ENCODE measurements at regions not wholly inside any gene's neighbourhood (a gene's known extent, or its start where the extent isn't known, plus 50 kb on each side); places are given as distances from the start of the nearest gene placed in this dataset.
A peak's percentile ranks its signal among the peaks of the same experiment; 100 is the strongest.

- DNase-seq, result no peak
These were observed 114.8 kb upstream of the FOXF1 start for GRCh38 chr16:86395477-86395876.

- DNase-seq, result peak; percentile 69
These were observed 113.9 kb upstream of the FOXF1 start for GRCh38 chr16:86396422-86396821.

- peak; percentile 39 for DNase-seq
These were observed 113.4 kb upstream of the FOXF1 start for GRCh38 chr16:86396901-86397311.

GRCh38 chr16:86398201-86398600, 112.1 kb upstream of the FOXF1 start:
- no peak for DNase-seq

GRCh38 chr16:86398622-86399021, 111.7 kb upstream of the FOXF1 start:
- no peak for DNase-seq

- DNase-seq, result no peak
These were observed 109.2 kb upstream of the FOXF1 start for GRCh38 chr16:86401126-86401525.

- no peak for DNase-seq
These were observed 107.2 kb upstream of the FOXF1 start for GRCh38 chr16:86403085-86403484.

GRCh38 chr16:86403541-86404163, 106.7 kb upstream of the FOXF1 start:
- no peak for DNase-seq

GRCh38 chr16:86404678-86405077, 105.6 kb upstream of the FOXF1 start:
- DNase-seq, result no peak

GRCh38 chr16:86405319-86405718, 105.0 kb upstream of the FOXF1 start:
- DNase-seq, result no peak

- no peak for DNase-seq
These were observed 104.3 kb upstream of the FOXF1 start for GRCh38 chr16:86406056-86406455.

GRCh38 chr16:86408685-86409084, 101.6 kb upstream of the FOXF1 start:
- DNase-seq, result no peak

- no peak for DNase-seq
These were observed 100.2 kb upstream of the FOXF1 start for GRCh38 chr16:86410081-86410480.

GRCh38 chr16:86410529-86410928, 99.8 kb upstream of the FOXF1 start:
- no peak for DNase-seq

GRCh38 chr16:86411897-86412296, 98.4 kb upstream of the FOXF1 start:
- DNase-seq, result no peak

- no peak for DNase-seq
These were observed 95.2 kb upstream of the FOXF1 start for GRCh38 chr16:86414991-86415740.

- no peak for DNase-seq
These were observed 91.3 kb upstream of the FOXF1 start for GRCh38 chr16:86418981-86419380.

- DNase-seq, result no peak
These were observed 90.8 kb upstream of the FOXF1 start for GRCh38 chr16:86419518-86419917.

- DNase-seq, result no peak
These were observed 88.3 kb upstream of the FOXF1 start for GRCh38 chr16:86421995-86422394.

GRCh38 chr16:86424398-86424797, 85.9 kb upstream of the FOXF1 start:
- DNase-seq, result no peak

- DNase-seq, result no peak
These were observed 85.3 kb upstream of the FOXF1 start for GRCh38 chr16:86424985-86425384.

- no peak for DNase-seq
These were observed 84.2 kb upstream of the FOXF1 start for GRCh38 chr16:86426063-86426642.

- no peak for DNase-seq
These were observed 82.9 kb upstream of the FOXF1 start for GRCh38 chr16:86427433-86427851.

Data from amniotic stem cell (primary cell).